HEK293T (cell line): ENCODE measurements at regions not wholly inside any gene's neighbourhood (a gene's known extent, or its start where the extent isn't known, plus 50 kb on each side); places are given as distances from the start of the nearest gene placed in this dataset.
"Not testable (repeated sequence)": the region's sequence is repeated elsewhere in the genome, so short reads cannot be mapped to it uniquely, and the experiment has no call there.

ENCODE experiments used
- ARNT ChIP-seq: fragments of 450-650 bp; IDR thresholded peaks from 2 replicates; pipeline ENCODE4 v1.6.1; 2017; ENCODE audit warnings: mild to moderate bottlenecking
- BHLHE40 ChIP-seq: fragments of 450-650 bp; IDR thresholded peaks from 2 replicates; pipeline ENCODE4 v1.6.1; 2016; ENCODE audit warnings: mild to moderate bottlenecking, moderate library complexity, borderline replicate concordance
- CTBP1 ChIP-seq: fragments of 450-650 bp; IDR thresholded peaks from 2 replicates; pipeline ENCODE4 v1.6.1; 2016; ENCODE audit warnings: borderline replicate concordance
- ELF4 ChIP-seq: fragments of 450-650 bp; IDR thresholded peaks from 2 replicates; pipeline ENCODE4 v1.6.1; 2017; ENCODE audit warnings: antibody characterized with exemption
- FOXA1 ChIP-seq: fragments of 450-650 bp; IDR thresholded peaks from 2 replicates; pipeline ENCODE4 v1.6.1; 2016; ENCODE audit warnings: mild to moderate bottlenecking
- FOXK2 ChIP-seq: fragments of 450-650 bp; IDR thresholded peaks from 2 replicates; pipeline ENCODE4 v1.6.1; 2016; ENCODE audit warnings: mild to moderate bottlenecking
- FOXM1 ChIP-seq: fragments of 450-650 bp; IDR thresholded peaks from 2 replicates; pipeline ENCODE4 v1.6.1; 2017; ENCODE audit warnings: mild to moderate bottlenecking, borderline replicate concordance
- HDGF ChIP-seq: fragments of 450-650 bp; IDR thresholded peaks from 2 replicates; pipeline ENCODE4 v1.6.1; 2017; ENCODE audit warnings: antibody characterized with exemption, borderline replicate concordance
- L3MBTL2 ChIP-seq: fragments of 450-650 bp; conservative IDR thresholded peaks from 2 replicates; pipeline ENCODE4 v1.6.1; 2016; ENCODE audit warnings: mild to moderate bottlenecking
- NFRKB ChIP-seq: fragments of 450-650 bp; IDR thresholded peaks from 2 replicates; pipeline ENCODE4 v1.6.1; 2016; ENCODE audit warnings: mild to moderate bottlenecking, moderate library complexity
- SP1 ChIP-seq: fragments of 450-650 bp; IDR thresholded peaks from 2 replicates; pipeline ENCODE4 v1.6.1; 2017
- SUZ12 ChIP-seq: fragments of 450-650 bp; IDR thresholded peaks from 2 replicates; pipeline ENCODE4 v1.6.1; 2016; ENCODE audit warnings: mild to moderate bottlenecking
- ZNF384 ChIP-seq: fragments of 450-650 bp; IDR thresholded peaks from 2 replicates; pipeline ENCODE4 v1.6.1; 2016

DNA sequence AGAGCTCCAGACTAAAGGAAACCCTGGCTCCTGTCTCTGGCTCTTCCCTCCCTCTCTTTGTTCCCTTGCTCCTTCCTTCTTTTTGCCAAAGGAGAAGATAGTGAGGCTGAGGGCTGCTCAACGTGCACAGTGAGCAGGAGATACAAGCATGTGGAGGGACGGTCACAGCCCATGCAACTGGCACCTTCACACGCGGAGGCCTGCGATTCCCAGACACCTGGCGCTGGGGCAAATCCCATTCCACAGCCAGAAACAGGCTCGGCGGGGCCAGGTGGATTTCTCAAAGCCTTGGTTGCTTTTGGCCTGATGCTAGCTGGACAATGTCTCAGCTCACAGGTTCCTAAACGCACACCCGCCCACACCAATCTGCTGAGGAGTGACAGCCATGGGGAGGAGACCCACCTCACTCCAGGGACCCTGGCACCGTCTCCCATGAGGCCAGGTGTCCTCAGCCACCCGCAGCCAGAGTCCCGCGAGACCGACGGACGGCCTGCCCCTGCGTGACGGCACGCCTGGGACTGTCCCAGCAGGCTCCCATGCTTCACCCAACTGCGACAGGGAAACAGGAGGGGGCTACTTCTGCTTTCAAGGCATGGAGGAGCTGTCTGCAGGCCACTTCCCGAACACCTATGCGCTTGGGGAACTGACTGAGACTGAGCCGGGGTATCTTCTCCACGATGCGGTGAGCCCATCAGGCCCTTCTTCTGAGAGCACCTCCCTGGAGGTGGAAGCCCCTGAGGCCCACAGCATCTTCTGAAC, 56.2 kb upstream of the SPN start:
- not testable (repeated sequence) for TF ChIP-seq FOXK2, ELF4, ARNT, CTBP1, HDGF, BHLHE40, L3MBTL2, SUZ12, ZNF384, NFRKB, FOXA1, SP1, FOXM1
